ENCODE measurements at regions not wholly inside any gene's neighbourhood (a gene's known extent, or its start where the extent isn't known, plus 50 kb on each side); places are given as distances from the start of the nearest gene placed in this dataset.
"Not testable (repeated sequence)": the region's sequence is repeated elsewhere in the genome, so short reads cannot be mapped to it uniquely, and the experiment has no call there.

DNA sequence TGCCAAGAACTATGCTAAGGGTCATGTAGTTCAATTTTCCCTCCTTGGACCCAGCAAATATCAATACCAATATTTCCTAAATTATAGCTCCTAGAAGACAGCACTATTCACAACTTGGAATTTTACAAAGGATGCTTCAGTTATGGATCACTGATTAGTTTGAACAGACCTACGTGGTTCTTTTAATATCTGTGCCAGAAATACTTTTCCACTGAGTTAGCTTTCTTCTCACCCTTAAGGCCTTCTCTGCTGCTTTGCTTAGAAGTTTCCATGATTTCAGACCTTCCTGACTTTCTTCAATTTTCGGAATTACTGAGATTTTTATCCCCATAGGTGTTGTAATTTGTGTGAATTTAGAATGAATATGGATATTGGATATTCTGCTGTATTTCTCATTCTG, 380.4 kb downstream of the PSAT1 start:
- no peak for DNase-seq

DNA sequence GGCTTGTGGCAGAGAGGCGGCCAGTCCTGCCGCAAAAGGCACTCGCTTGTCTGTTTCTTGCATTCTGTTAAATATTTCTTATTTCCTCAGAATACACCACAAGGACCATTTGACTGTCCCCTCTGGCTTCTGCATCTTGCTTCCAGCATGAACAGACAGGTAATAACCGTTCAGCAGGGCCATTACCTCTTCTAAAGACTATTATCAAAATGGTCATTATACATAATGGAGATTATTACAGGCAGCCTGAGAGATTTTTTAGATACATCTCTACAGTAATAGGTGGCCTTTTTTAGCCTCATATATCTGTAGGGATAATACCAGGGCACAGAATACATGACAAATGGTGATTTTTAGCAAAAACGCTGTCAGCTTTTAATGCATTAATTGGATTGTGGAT, 382.0 kb downstream of the PSAT1 start:
- DNase-seq: no peak

GRCh38 chr9:78680196-78680595, 383.3 kb downstream of the PSAT1 start:
- no peak for DNase-seq

- no peak for DNase-seq
These were observed 385.3 kb downstream of the PSAT1 start for GRCh38 chr9:78682216-78682615.

DNA sequence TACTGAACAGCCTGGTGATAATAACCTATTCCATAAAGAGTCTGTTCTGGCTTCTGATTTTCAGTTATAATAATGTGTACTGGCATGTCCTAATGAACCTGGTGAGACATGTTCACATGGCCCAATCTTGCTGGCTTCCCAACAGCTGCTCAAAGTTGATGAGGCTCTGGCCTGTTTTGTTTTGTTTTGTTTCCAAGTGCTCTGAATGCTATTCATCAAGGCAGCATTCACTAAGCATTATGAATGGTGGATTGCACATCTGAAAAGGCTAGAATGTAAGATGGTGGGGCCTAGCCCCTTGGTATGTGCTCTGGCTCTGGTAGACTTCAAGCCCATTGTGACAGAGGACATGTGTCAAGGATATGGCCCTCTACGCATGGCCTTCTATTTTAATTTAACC, 388.5 kb downstream of the PSAT1 start:
- no peak for DNase-seq

DNA sequence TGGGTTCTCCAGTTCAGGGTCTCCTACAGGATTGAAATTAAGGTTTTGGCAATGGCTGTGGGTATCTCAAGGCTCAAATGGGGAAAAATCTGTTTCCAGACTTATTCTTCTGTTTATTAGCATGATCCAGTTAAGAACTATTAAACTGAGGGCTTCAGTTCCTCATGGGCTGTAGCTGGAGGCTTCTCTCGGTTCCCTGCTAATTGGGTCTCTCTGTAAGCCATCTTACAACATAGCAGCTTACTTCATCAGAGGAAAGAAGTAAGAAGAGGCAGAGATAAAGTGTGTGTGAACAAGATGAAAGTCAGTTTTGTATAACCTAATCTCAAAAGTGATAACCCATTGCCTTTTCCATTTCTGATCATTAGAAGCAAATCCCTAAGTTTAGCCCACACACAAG, 391.9 kb downstream of the PSAT1 start:
- DNase-seq: no peak

GRCh38 chr9:78691542-78691941, 394.6 kb downstream of the PSAT1 start:
- no peak for DNase-seq

DNA sequence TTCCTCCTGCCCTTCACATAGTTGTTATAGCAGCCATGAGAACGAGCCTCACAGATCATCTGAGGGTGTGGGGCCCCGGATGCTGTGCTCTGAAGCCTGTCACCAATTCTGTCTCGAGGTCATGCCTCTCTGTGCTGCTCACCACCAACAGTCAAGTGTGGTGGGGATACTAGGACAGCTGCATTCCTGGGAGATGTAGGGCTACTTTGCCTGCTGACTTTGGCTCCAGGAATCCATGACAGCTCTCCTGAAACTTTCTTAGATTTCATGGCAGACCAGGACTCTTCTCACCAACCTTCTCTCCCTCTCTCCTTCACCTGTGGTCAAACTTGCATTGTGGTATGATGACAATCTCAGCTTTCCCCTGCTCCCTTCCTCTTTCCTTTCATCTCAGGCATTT, 395.9 kb downstream of the PSAT1 start:
- no peak for DNase-seq

GRCh38 chr9:78694974-78695373, 398.0 kb downstream of the PSAT1 start:
- no peak for DNase-seq

DNA sequence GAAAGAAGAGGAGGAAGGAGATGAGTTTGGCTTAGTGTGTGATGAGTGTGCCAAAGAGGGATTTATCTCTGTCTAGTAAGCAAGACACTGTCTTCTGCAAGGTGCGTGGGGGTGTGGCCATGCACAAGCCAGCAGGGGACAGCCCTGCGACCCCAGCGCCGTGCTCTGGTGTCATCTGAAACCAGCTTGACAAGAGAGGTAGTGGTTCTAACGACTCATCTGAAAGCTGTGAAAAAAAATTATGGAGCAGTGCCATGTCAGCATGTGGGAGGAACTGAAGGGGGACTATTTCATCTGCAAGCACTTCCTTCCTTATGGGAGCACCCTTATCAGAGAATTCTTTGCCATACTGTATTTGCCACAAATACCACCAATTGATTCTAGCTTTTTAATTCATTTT, 398.6 kb downstream of the PSAT1 start:
- DNase-seq: no peak

DNA sequence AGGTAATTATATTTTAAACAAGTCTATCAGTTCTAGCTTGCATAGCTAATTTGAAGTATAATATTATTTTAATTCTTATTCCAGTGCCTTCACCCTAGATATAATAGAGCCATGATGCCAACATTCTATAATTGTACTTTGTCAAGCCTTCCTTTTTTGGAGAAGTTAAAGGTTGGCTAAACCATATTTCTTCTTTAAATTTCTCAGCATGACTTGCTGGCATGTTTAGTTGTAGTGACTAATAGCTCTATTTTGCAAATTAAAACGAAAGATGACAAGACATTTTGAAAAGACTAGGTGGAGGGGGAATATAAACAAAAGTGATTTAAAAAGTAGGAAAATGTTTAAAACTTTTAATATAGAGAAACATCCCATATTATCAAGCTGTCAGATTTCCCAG, 400.7 kb downstream of the PSAT1 start:
- DNase-seq: no peak

- no peak for DNase-seq
These were observed 401.4 kb downstream of the PSAT1 start for GRCh38 chr9:78698371-78698770.

DNA sequence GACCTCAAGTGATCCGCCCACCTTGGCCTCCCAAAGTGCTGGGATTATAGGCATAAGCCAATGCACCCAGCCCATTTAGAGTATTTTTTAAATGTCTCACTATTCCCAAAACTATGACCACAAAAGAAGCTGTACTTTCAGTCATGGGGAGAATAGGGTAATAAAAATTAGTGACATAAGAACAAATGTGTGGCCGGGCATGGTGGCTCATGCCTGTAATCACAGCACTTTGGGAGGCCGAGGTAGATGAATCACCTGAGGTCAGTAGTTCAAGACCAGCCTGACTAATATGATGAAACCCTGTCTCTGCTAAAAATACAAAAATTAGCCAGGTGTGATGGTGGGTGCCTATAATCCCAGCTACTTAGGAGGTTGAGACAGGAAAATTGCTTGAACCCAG, 402.3 kb downstream of the PSAT1 start:
- not testable (repeated sequence) for DNase-seq

DNA sequence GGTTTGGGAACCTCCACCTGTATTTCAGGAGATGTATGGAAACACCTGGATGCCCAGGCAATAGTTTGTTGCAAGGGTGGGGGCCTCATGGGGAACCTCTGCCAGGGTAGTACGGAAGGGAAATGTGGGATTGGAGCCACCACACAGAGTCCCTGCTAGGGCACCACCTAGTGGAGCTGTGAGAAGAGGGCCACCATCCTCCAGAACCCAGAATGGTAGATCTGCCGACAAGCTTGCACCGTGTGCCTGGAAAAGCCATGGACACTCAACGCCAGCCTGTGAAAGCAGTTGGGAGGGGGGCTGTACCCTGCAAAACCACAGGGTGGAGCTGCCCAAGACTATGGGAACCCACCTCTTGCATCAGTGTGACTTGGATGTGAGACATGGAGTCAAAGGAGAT, 407.2 kb downstream of the PSAT1 start:
- DNase-seq: not testable (repeated sequence)

DNA sequence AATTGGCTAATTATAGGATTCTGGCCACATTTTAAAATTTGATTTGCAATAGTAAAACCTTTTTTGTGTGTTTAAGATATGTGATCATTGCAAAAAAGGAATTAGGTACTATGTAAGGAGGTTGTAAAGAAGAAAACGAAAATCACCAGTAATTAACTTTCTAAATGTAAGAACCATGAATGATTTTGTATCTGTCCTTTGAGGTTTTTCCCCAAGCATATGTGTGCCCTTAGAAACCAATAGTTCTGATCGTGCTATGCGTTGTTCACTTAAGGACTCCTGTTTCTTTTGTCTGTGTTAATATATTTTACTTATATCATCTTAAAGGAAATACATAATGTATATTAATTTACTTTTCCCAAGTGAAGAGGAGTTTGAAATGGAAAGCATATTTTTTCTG, 410.2 kb downstream of the PSAT1 start:
- no peak for DNase-seq

DNA sequence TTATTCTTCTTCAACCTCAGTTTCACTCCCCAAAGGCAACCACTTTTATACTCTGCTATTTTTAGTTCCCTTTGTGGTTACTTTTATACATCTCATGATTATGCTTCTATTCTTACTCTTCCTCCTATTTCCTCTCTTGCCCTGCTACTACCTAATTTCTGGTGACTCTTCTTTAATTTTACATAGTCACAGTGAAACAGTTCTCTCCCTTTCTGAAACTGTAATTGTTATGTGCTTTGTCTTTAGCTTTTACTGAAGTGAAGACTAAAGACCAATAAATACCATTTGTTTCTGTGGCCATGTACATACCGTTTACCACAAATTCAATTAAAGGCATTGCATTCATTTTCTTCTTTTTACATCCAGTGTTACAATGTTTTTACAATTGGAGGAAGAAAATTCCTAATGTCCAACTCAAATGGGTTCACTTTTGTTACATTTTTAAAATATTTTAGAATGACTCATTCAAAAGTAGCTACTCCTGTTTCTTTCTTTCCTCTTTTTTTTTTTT, 410.6 kb downstream of the PSAT1 start:
- DNase-seq: no peak

- no peak for DNase-seq
These were observed 416.1 kb downstream of the PSAT1 start for GRCh38 chr9:78712903-78713613.

DNA sequence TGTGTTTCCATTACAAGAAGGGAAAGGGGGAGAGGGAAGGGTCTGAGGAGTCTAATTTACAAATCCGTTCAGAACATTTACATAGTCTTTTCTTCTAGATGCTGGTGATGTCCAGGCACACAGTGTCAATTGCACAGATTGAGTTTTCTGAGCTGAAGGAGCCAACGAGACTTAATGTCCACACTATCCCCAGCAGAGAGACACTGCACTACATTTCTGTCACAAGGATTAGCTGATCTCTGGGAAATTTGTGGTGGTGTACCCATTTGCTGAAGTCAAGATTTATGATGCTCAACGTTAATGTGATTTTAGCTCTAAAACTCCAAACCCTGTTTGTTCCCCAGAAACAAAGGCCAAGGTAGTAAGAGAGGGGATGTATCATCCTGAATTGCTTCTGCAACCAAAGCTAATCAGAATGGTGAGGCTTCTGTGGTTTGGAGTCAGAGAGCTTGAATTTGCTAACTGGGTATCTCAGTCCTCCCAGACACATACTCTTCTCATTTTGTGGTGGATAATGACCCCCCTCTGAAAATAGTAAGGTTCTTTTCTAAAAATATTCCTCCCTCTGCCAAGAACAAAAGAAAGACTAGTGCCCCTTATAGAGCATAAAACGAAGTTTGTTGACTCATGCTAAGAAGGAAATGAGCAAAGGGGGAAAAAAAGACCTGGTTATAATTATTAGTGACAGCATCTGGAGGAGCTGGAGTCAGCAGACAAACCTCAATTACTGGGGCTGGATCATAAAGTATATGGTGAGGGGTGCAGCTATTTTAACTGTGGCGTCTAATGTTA, 416.9 kb downstream of the PSAT1 start:
- no peak for DNase-seq

- DNase-seq: no peak
These were observed 417.7 kb downstream of the PSAT1 start for GRCh38 chr9:78714576-78714975.

- not testable (repeated sequence) for DNase-seq
These were observed 422.1 kb downstream of the PSAT1 start for GRCh38 chr9:78719029-78719428.

DNA sequence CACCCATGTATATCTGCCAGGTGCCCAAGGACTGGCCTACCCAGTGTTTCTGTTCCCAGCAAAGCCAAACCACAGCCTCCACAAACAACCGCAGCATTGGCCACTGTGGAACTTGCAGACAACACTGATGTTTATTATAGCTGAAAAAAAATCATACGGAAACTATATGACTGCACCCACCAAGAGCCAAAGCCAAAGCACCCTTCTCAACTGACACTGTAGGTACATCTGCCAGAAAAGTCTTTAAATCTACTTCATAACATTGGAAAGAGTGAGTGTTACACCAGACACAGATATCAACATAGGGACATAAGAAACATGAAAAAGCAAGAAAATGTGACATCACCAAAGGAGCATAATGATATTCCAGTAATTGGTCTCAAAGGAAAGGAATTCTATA, 428.0 kb downstream of the PSAT1 start:
- no peak for DNase-seq

DNA sequence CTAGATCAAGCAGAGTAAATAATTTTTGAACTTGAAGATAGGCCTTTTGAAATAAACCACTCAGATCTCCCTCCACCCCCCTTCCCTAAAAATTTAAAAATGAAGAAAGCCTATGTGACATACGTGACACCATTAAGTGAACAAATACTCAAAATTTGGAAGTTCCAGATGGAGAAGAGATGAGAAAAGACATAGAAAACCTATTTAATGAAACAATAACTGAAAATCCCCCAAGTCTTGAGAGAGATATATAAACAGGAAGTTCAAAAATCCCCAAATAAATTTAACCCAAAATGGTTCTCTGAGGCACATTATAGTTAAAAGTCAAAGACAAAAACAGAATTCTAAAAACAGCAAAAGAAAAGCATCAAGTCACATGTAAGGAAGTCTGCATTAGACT, 428.6 kb downstream of the PSAT1 start:
- no peak for DNase-seq

DNA sequence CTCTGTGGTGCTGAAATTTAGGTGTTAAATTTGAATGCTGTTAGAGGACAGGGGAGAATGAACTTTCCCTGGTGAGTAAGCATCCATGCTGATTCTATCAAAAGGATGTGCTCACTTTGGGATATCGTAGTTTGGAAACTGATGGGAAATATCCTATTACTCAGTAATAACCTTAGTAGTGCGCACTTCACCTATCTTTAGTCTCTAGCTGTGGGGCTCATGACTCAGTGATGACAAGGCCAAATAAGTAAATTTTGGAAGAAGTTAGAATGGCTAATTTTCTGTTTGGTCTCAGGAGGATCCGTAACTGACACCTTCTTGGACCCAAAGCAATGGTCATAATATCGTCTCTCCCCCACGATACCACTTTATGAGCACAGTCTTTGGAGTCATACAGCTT, 448.4 kb downstream of the PSAT1 start:
- no peak for DNase-seq

GRCh38 chr9:78746010-78746409, 449.1 kb downstream of the PSAT1 start:
- no peak for DNase-seq
